ENCODE measurements at regions not wholly inside any gene's neighbourhood (a gene's known extent, or its start where the extent isn't known, plus 50 kb on each side); places are given as distances from the start of the nearest gene placed in this dataset.

DNA sequence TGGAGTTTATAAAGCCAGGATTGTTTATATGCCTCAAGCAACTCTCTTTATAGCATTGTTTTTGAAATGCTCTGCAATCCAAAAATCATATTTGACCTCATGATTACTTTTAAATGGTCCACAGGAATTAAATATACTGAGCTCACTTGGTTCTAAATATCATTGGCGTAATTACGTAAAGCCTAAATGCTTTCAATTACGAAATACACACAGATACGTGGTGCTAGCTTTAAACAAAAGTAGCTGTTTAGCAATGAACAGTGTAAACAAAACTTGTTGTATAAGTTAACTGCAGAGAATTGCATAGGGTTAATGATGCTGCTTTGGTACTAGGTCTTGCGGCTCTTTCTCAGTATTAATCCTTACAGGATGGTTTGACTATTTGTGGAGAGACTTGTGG is 346.6 kb downstream of the COG6 start:
- DNase-seq (no peak), ATAC-seq (no peak)
- Histone ChIP-seq H3K4me1 (ENCODE audit: low read depth) (no peaks in the 10 kb centered on the region), H3K9me3 (no peaks in the 10 kb centered on the region), H3K36me3 (ENCODE audit: low read depth) (no peaks in the 10 kb centered on the region), H3K4me3 (no peak overlapping the region)
- TF ChIP-seq, protein P1, sequence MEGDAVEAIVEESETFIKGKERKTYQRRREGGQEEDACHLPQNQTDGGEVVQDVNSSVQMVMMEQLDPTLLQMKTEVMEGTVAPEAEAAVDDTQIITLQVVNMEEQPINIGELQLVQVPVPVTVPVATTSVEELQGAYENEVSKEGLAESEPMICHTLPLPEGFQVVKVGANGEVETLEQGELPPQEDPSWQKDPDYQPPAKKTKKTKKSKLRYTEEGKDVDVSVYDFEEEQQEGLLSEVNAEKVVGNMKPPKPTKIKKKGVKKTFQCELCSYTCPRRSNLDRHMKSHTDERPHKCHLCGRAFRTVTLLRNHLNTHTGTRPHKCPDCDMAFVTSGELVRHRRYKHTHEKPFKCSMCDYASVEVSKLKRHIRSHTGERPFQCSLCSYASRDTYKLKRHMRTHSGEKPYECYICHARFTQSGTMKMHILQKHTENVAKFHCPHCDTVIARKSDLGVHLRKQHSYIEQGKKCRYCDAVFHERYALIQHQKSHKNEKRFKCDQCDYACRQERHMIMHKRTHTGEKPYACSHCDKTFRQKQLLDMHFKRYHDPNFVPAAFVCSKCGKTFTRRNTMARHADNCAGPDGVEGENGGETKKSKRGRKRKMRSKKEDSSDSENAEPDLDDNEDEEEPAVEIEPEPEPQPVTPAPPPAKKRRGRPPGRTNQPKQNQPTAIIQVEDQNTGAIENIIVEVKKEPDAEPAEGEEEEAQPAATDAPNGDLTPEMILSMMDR (IDR thresholded peaks at IDR 0.05), result no peak
- intact Hi-C loops (cut with DNase I, micrococcal nuclease), result no loop called here

DNA sequence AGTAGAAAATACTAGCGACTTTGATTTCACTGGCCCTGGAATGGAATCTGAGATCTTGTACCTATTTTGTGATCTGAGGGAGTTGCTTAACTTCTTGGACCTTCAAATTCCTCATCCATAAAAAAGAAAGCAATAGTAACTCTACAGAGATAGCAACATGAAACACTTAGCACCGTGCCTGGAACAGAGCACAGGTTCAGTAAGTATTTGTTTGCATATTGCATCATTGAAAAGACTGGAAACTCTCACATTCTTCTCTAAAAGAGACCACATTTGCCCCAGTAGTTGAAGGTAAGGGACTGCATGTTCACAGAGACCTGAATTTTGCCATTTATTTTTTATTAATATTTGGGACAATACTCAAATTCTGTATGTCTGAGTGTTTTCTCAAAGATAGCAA is 358.1 kb downstream of the COG6 start:
- intact Hi-C loops (cut with DNase I, micrococcal nuclease), result no loop called here
- Histone ChIP-seq H3K4me3 (no peak overlapping the region), H3K9me3 (no peaks in the 10 kb centered on the region), H3K36me3 (ENCODE audit: low read depth) (no peaks in the 10 kb centered on the region), H3K4me1 (ENCODE audit: low read depth) (no peaks in the 10 kb centered on the region)
- ATAC-seq (no peak), DNase-seq (no peak)
- TF ChIP-seq, protein P1 (IDR thresholded peaks at IDR 0.05), result no peak

DNA sequence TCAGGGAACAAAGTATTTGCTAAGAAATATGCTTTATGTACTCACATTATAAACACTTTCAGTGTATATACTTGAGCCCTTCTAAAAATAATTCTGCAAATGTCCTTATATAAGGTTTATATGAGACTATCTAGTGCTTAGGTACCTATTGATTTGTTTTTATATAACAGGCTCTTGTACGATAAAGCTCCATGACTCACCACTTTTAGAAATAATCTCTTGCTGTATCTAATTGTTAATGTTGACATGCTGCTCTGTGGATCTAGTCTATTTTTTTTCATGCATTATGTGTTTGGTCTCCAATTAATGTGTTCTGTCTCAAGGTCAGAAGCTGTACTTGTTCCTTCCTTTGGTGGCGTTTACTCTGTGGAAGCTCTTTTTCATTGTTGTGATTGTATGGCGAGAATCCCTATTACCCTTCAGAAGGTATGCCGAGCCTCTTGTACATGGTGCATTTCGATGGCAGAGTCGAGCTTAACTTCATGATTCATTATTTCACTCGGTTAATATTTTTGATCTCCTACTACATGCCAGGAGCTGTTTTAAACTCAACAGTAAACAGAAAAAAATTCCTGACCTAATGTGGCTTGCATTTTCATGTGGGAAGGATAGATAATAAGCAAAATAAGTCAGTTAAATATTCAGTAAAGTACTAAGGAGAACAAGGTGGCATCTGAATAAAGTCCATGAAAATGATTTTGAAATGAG is 361.6 kb downstream of the COG6 start:
- Histone ChIP-seq H3K4me1 (ENCODE audit: low read depth) (no peaks in the 10 kb centered on the region), H3K36me3 (ENCODE audit: low read depth) (no peaks in the 10 kb centered on the region), H3K9me3 (no peaks in the 10 kb centered on the region), H3K4me3 (no peak overlapping the region)
- DNase-seq (no peak), ATAC-seq (no peak)
- TF ChIP-seq, protein P1 (IDR thresholded peaks at IDR 0.05), result no peak
- intact Hi-C loops (cut with DNase I, micrococcal nuclease), result no loop called here

DNA sequence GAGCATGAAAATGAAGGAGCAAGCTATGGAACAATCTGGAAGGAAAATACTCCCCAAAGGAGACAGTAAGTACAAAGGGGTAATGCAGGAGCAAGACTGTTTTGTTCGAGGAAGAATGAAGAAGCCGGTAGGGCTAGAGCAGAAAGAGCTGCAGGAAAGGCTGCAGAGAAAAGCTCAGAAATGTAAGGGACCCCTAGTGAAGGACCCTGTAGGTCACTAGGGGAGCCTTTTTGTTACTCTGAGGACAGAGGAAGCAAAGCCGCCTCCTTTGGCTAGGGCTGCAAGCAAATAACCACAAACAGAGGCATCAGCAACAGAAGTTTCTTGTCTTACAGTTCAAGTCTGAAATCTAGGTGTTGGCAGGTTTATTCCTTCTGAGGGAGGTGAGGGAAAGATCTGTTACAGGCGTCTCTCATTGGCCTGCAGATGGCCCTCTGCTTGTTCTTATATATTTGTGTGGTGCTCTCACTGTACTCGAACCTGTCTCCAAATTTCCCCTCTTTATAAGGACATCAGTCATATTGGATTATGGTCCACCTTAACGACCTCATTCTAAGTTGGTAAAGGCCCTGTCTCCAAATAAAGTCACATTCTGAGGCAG is 362.3 kb downstream of the COG6 start:
- no peak overlapping the region for H3K4me3 ChIP-seq
- ATAC-seq, result no peak
- intact Hi-C loops (cut with DNase I, micrococcal nuclease), result no loop called here
- no peaks in the 10 kb centered on the region for H3K9me3 ChIP-seq
- no peaks in the 10 kb centered on the region for H3K4me1 ChIP-seq (ENCODE audit: low read depth)
- TF ChIP-seq, protein P1 (IDR thresholded peaks at IDR 0.05), result no peak
- no peaks in the 10 kb centered on the region for H3K36me3 ChIP-seq (ENCODE audit: low read depth)
- DNase-seq, result no peak

DNA sequence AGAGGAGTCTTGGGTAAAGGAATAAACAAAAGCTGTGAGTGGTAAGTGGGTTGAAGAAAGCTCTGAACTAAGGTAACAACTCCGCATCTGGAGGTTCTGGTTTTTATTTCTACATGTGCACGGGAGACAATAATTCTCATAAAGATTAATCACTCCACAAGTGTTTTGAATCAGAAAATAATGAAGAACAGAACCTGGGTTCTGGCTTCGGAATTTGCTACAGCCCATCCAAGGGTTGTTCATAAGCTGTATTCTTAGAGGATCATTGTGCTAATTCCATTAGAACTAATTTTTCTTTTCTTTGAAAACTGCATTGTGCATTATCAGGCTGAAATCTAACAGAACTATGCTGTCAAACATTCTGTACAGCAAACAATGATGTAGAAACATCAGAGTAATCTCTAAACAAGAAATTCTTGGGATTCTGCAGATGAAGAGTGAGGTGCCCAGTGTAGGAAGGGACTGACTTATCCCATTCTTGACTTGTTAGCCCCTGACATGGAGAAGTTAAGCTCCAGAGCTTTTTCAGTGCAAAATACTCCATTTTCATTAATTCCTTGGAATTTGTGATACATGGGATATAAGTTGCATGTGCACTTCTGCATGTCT is 368.2 kb downstream of the COG6 start:
- H3K4me1 ChIP-seq (ENCODE audit: low read depth), result no peaks in the 10 kb centered on the region
- ATAC-seq, result no peak
- no peaks in the 10 kb centered on the region for H3K9me3 ChIP-seq
- H3K4me3 ChIP-seq, result no peak overlapping the region
- intact Hi-C loops (cut with DNase I, micrococcal nuclease), result no loop called here
- no peak for DNase-seq
- no peaks in the 10 kb centered on the region for H3K36me3 ChIP-seq (ENCODE audit: low read depth)
- TF ChIP-seq, protein P1 (IDR thresholded peaks at IDR 0.05), result no peak

All from mucosa of descending colon (tissue), 3 donors.